MM.1S (cell line): ENCODE measurements at regions not wholly inside any gene's neighbourhood (a gene's known extent, or its start where the extent isn't known, plus 50 kb on each side); places are given as distances from the start of the nearest gene placed in this dataset.

Experiments used
- DNase-seq: peaks from one replicate; pipeline ENCODE4 v3.0.0-alpha.2; 2015
- H2AFZ ChIP-seq: fragments of 300-600 bp; sonication (generic); 2 replicates; pipeline ENCODE4 v1.6.0; 2016; ENCODE audit warnings: antibody characterized with exemption, low read length
- H3F3A ChIP-seq: fragments of 300-600 bp; sonication (generic); 2 replicates; pipeline ENCODE4 v1.6.1; 2016; ENCODE audit warnings: mild to moderate bottlenecking, antibody characterized with exemption, low read length, moderate library complexity, mixed read lengths; ENCODE audit not compliant: insufficient read depth
- H3K27ac ChIP-seq: fragments of 300-600 bp; sonication (generic); 2 replicates; pipeline ENCODE4 v1.5.1; 2016; ENCODE audit warnings: mild to moderate bottlenecking, low read length
- H3K27me3 ChIP-seq: fragments of 300-600 bp; sonication (generic); replicated peaks from 2 replicates; pipeline ENCODE4 v1.6.0; 2016; ENCODE audit warnings: low read length; ENCODE audit not compliant: insufficient read depth
- H3K36me3 ChIP-seq: fragments of 300-600 bp; sonication (generic); replicated peaks from 2 replicates; pipeline ENCODE4 v1.6.1; 2016; ENCODE audit warnings: mild to moderate bottlenecking, low read length, mixed read lengths; ENCODE audit not compliant: insufficient read depth
- H3K4me1 ChIP-seq: fragments of 300-600 bp; sonication (generic); 2 replicates; pipeline ENCODE4 v1.6.1; 2016; ENCODE audit warnings: low read length, mixed read lengths
- H3K4me2 ChIP-seq: fragments of 300-600 bp; sonication (generic); 2 replicates; pipeline ENCODE4 v1.6.0; 2016; ENCODE audit warnings: low read depth, low read length
- H3K4me3 ChIP-seq: fragments of 300-600 bp; sonication (generic); 2 replicates; pipeline ENCODE4 v1.5.1; 2016; ENCODE audit warnings: low read length, mixed read lengths
- H3K79me2 ChIP-seq: fragments of 300-600 bp; sonication (generic); 2 replicates; pipeline ENCODE4 v1.6.1; 2016; ENCODE audit warnings: mixed run types, low read length, mixed read lengths
- H3K9ac ChIP-seq: fragments of 300-600 bp; sonication (generic); 2 replicates; pipeline ENCODE4 v1.6.1; 2016; ENCODE audit warnings: low read length, mixed read lengths
- H3K9me2 ChIP-seq: fragments of 300-600 bp; sonication (generic); replicated peaks from 2 replicates; pipeline ENCODE4 v1.6.1; 2016; ENCODE audit warnings: mild to moderate bottlenecking, low read length, mixed read lengths; ENCODE audit not compliant: insufficient read depth
- H3K9me3 ChIP-seq: fragments of 300-600 bp; sonication (generic); replicated peaks from 2 replicates; pipeline ENCODE4 v1.6.1; 2016; ENCODE audit warnings: mild to moderate bottlenecking, low read length, mixed read lengths; ENCODE audit not compliant: insufficient read depth
- H4K20me1 ChIP-seq: fragments of 300-600 bp; sonication (generic); 2 replicates; pipeline ENCODE4 v1.6.1; 2016; ENCODE audit warnings: mild to moderate bottlenecking, low read length, moderate library complexity, mixed read lengths; ENCODE audit not compliant: insufficient read depth
- EZH2 ChIP-seq: fragments of 300-600 bp; sonication (generic); optimal IDR thresholded peaks from 2 replicates; pipeline ENCODE3; 2017; ENCODE audit warnings: low read depth, mild to moderate bottlenecking, antibody characterized with exemption, low read length, mixed read lengths
- EZH2phosphoT487 ChIP-seq: fragments of 300-600 bp; sonication (generic); IDR thresholded peaks from 2 replicates; pipeline ENCODE4 v1.6.1; 2018; ENCODE audit warnings: antibody characterized with exemption, low read length
- TF ChIP-seq, protein P1 (sequence below): fragments of 300-600 bp; sonication (generic); IDR thresholded peaks from 2 replicates; pipeline ENCODE4 v1.5.1; 2016; ENCODE audit warnings: antibody characterized with exemption, low read length, mixed read lengths

DNA sequence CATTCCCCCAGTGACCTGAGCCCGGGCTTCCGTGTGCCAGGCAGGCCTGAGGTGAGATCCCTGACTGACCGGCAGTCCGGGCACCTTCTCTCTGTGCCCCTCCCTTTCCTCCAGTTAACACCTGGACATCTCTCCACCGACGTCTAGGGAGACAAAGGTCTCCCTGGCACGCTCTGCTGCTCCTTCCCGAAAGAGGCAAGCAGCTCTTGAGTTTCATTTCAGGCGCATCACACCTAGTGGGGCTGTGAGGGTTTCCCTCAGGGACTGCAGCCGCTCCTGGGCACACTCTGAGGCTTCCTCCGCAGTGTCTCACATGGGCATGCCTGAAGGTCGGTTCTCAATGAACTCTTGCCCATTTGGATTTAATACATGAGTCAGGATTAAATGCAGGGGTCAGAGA lies 322.7 kb downstream of the CTTN start:
- no peak overlapping the region for H2AFZ ChIP-seq

DNA sequence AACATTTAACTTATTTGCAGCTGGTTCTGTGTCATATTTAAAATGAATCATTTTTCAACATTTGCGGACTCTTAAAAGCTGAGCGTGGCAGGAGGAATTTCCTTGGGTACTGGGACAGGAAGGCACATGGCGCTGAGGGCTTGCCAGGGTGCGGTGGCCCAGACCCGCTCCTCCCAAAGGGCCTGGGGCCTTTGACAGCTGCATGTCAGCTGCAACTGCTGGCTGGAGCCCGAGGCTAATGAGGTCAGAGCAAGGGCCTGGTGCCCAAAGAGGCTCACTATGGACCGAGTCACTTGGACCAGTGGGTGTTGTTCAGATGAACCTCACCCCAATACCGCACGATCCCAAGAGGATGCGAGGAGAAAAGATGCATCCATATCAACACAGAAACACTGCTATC lies 326.9 kb downstream of the CTTN start:
- H2AFZ ChIP-seq: no peak overlapping the region
- H3K4me3 ChIP-seq: no peak overlapping the region
- H3K27me3 ChIP-seq: peaks cover 86% of the 10 kb centered on the region
- DNase-seq: no peak
- H3K27ac ChIP-seq: no peak overlapping the region
- no peak overlapping the region for H3K9ac ChIP-seq
- TF ChIP-seq, protein P1, sequence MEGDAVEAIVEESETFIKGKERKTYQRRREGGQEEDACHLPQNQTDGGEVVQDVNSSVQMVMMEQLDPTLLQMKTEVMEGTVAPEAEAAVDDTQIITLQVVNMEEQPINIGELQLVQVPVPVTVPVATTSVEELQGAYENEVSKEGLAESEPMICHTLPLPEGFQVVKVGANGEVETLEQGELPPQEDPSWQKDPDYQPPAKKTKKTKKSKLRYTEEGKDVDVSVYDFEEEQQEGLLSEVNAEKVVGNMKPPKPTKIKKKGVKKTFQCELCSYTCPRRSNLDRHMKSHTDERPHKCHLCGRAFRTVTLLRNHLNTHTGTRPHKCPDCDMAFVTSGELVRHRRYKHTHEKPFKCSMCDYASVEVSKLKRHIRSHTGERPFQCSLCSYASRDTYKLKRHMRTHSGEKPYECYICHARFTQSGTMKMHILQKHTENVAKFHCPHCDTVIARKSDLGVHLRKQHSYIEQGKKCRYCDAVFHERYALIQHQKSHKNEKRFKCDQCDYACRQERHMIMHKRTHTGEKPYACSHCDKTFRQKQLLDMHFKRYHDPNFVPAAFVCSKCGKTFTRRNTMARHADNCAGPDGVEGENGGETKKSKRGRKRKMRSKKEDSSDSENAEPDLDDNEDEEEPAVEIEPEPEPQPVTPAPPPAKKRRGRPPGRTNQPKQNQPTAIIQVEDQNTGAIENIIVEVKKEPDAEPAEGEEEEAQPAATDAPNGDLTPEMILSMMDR: no peak
- TF ChIP-seq EZH2phosphoT487: no peak
- no peak for TF ChIP-seq EZH2
- H3K4me1 ChIP-seq: no peaks in the 10 kb centered on the region
- H3K79me2 ChIP-seq: no peaks in the 10 kb centered on the region
- no peaks in the 10 kb centered on the region for H3K36me3 ChIP-seq
- H4K20me1 ChIP-seq: no peaks in the 10 kb centered on the region
- no peaks in the 10 kb centered on the region for H3K9me3 ChIP-seq
- H3F3A ChIP-seq: no peaks in the 10 kb centered on the region
- H3K4me2 ChIP-seq: no peak overlapping the region
- H3K9me2 ChIP-seq: no peaks in the 10 kb centered on the region

More for the DNA sequence above, 322.7 kb downstream of the CTTN start:
- Histone ChIP-seq H3K9me3 (no peaks in the 10 kb centered on the region), H3K4me3 (no peak overlapping the region), H3K27ac (no peak overlapping the region), H3K4me1 (no peaks in the 10 kb centered on the region), H3K36me3 (no peaks in the 10 kb centered on the region), H3K9me2 (no peaks in the 10 kb centered on the region), H3F3A (no peaks in the 10 kb centered on the region), H3K27me3 (peaks cover 93% of the 10 kb centered on the region), H3K9ac (no peak overlapping the region), H3K79me2 (no peaks in the 10 kb centered on the region), H3K4me2 (no peak overlapping the region), H4K20me1 (no peaks in the 10 kb centered on the region)
- no peak for DNase-seq
- TF ChIP-seq, protein P1: no peak
- no peak for TF ChIP-seq EZH2phosphoT487

DNA sequence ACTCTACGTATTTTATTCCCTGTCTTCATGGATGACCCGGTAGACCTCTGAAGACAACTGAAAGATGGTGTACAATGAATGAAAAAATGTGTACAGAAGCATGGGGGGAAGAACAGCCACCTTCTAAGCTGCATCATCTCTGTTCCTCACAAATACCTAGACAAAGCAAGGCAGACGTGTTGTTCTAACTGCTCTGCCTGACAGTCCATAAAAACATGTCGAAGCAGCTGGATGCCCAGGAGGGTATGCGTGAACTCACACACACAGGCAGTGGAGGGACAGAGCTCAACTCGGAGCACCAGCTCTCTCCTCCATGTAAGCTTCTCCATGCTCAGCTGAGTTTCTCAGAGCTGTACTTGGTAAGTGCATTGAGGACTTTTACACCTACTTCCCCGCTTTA lies 327.4 kb downstream of the CTTN start:
- H3K79me2 ChIP-seq: no peaks in the 10 kb centered on the region
- H3K36me3 ChIP-seq: no peaks in the 10 kb centered on the region
- no peak overlapping the region for H3K9ac ChIP-seq
- H2AFZ ChIP-seq: no peak overlapping the region
- H3K4me1 ChIP-seq: no peaks in the 10 kb centered on the region
- no peaks in the 10 kb centered on the region for H4K20me1 ChIP-seq
- H3F3A ChIP-seq: no peaks in the 10 kb centered on the region
- no peak overlapping the region for H3K4me2 ChIP-seq
- H3K9me2 ChIP-seq: no peaks in the 10 kb centered on the region
- no peak overlapping the region for H3K27ac ChIP-seq
- TF ChIP-seq, protein P1: no peak
- TF ChIP-seq EZH2: no peak
- TF ChIP-seq EZH2phosphoT487: no peak
- peaks cover 86% of the 10 kb centered on the region for H3K27me3 ChIP-seq
- no peak for DNase-seq
- no peak overlapping the region for H3K4me3 ChIP-seq
- H3K9me3 ChIP-seq: no peaks in the 10 kb centered on the region

DNA sequence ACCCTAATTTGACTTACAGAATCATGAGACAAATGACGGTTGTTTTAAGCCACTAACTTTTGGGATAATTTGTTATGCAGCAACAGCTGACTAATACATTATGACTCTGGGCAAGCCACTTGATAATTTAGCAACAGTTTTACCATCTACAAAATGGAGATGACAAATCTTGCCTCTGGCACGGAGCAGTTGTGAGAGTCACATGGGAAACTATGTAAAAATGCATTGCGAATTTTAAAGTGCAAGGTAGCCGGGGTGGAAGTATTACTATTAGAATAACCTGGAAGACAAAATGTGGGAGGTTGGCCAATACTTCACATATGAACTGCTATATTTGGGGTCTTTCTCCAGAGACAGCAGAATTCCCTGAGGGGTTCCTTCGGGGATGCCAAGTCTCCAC lies 328.7 kb downstream of the CTTN start:
- no peaks in the 10 kb centered on the region for H3K4me1 ChIP-seq
- no peak overlapping the region for H3K9ac ChIP-seq
- no peaks in the 10 kb centered on the region for H3F3A ChIP-seq
- DNase-seq: no peak
- no peaks in the 10 kb centered on the region for H3K36me3 ChIP-seq
- no peaks in the 10 kb centered on the region for H3K9me3 ChIP-seq
- H3K4me3 ChIP-seq: no peak overlapping the region
- TF ChIP-seq, protein P1: no peak
- TF ChIP-seq EZH2: no peak
- TF ChIP-seq EZH2phosphoT487: no peak
- no peaks in the 10 kb centered on the region for H3K9me2 ChIP-seq
- H3K27ac ChIP-seq: no peak overlapping the region
- H3K27me3 ChIP-seq: peaks cover 86% of the 10 kb centered on the region
- no peaks in the 10 kb centered on the region for H4K20me1 ChIP-seq
- H3K79me2 ChIP-seq: no peaks in the 10 kb centered on the region
- H2AFZ ChIP-seq: no peak overlapping the region
- H3K4me2 ChIP-seq: no peak overlapping the region
